SK-MEL-5 (cell line): ENCODE measurements at regions not wholly inside any gene's neighbourhood (a gene's known extent, or its start where the extent isn't known, plus 50 kb on each side); places are given as distances from the start of the nearest gene placed in this dataset.

ENCODE experiments used
- DNase-seq: peaks from one replicate; pipeline ENCODE4 v3.0.0-alpha.2; 2016; ENCODE audit warnings: low read depth, low spot score
- in situ Hi-C: cut with HindIII; loops from 2 replicates; pipeline ENCODE4 v1.10.0; 2016; ENCODE audit warnings: low sequenced_read_pairs, high pct_unique_total_duplicates, low pct_unique_long_range_greater_than_20kb

DNA sequence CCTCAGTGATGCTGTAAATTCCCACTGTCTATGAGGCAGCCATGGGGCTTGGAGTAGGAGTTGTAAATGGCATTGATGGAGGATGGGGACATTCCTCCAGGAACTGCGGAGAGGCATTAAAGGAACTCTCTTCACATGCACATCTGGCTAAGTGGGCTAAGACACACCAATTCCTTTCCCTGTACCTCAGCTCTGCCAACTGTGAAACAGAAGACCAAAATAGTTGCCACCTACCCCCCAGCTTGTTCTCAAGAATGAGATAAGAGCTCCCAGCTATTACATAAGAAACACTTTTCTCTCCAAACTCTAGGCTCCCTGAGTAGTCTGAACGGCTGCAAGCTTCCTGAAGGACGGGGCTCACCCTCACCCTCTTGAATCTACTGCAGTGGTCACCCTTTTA is 144.6 kb upstream of the SLC30A5 start:
- in situ Hi-C loops, result no loop called here
- DNase-seq, result no peak

DNA sequence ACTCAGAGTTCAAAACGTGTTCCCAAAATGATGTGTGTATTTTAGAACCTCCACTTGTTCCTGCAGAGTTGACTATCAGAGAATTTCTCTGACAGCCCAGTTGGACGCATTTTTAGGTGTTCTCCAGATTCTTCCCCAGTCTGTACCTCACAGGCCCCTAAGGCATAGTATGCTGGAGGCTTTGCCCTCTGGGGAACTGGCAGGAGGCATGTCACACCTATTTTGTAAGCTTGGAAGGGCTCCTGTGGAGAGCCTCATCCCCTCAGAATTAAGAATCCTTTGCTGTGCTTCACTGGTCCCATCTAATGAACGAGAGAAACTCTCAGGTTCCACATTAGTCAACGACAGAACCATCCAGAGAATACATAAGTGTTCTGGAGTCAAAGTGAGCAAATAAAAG is 144.1 kb upstream of the SLC30A5 start:
- in situ Hi-C loops, result no loop called here
- DNase-seq, result no peak

DNA sequence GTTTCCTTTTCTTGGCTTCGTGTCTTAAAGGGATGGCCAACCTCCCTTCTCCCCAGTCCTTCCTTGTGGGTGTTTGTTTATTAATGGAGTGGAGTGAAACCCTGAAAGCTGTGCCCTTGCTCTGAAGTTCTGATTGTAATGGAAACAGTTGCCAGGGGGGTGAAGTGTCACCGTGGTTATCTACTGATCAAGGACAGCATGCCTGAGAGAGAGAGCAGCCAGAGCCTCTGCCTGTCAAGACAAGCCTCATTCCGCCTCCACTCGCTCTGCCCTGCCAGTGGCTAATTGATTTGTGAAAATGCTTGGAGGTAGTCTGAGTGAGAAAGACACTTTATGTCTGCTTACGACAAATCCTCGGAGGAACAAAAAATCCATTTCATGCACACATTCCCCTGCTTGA is 143.7 kb upstream of the SLC30A5 start:
- no peak for DNase-seq
- in situ Hi-C loops, result no loop called here

DNA sequence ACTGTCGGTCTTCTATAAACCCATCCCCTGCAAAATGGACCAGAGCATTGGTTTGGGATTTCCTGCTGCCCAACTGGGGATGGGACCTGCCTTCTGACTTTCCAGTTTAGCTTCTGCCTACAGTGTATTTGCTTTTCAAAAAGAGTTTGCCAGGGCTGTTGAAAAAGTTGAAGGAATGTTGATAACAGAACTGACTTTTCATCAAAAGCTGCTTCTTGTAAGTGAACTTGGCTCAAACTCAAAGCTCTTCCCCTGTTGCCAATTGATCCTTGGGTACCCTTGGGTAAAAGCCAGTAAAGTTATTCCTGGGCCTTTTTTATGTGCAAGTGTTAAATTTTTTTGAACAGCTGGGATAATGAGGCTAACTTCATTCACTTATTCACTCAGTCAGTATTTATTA is 142.9 kb upstream of the SLC30A5 start:
- in situ Hi-C loops, result no loop called here

DNA sequence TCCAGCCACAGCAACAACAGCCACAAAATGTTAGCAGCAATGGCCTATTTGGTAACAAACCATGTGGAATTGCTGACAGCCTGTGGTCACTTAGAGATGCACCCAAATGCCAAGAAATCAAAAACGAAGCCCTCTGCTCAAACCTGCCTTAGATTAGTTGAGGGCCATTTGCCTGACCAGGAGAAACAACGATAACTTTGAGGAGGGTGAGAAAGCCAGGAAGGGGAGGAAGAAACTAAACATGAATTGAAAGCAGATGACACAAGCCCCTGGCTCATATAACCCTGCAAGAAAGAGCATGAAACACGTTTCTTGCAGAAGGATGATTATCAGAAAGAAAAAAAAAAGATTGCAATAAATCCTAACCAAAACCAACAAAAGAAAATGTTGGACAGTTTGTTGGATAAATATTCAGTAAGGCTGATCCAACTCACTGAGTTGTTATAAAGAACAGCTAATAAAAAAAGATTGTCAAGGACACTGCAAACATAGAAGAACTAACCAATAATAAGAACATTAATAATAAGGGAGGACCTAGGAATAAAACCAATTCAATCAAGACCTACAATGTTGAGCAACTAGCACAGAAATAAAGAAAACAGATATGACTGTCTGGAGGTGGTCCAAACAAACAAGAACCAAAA is 140.5 kb upstream of the SLC30A5 start:
- DNase-seq, result no peak
- in situ Hi-C loops, result no loop called here

More for the DNA sequence above, 142.9 kb upstream of the SLC30A5 start:
- DNase-seq, result no peak

DNA sequence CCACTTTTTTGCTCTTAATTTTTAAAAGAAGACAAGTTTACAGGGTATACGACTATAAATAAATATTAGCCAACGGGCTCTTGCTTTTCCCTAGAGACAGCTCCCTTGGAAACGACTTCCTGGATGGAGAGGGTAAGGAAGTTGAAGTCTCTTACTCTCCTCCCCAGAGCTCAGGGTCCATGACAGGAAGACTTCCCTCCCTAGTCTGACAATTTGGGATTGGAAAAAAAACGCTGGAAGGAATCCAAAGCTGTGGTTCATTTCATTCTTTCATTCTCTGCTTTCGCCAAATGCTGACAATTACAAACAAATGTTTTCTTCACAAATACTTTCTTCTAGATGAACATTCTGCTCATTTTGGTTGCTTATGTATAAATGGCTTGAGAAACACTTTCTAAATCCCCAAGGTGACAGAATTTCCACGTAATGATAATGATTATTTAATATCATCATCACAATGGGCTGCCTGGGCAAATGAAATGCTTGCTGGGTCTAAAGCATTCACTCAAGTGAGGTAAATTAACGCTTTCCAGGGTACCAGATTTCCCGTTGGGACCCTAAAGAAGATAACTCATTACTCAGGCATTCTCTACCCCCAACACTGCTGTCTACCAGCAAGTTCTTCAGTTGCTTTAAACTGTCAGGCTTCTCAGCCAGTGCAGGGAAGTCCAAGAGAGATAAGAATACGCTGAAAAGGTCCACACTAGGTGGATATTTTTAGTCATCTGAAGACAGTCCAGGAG is 139.8 kb upstream of the SLC30A5 start:
- in situ Hi-C loops, result no loop called here
- no peak for DNase-seq

DNA sequence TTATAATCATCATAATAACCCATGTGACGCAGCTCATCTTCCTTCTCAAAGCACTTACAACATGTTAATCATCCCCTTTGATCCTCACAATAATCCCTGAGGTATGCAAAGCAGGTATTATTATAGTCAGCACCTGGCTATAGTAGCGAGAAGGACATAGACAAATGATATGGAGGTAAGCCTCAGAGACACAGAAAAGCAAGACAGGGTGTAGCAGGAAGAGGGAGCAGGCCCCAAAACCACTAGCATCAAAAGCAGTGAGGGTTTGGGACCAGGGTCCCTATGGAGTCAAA is 139.2 kb upstream of the SLC30A5 start:
- in situ Hi-C loops, result no loop called here
- DNase-seq, result no peak

DNA sequence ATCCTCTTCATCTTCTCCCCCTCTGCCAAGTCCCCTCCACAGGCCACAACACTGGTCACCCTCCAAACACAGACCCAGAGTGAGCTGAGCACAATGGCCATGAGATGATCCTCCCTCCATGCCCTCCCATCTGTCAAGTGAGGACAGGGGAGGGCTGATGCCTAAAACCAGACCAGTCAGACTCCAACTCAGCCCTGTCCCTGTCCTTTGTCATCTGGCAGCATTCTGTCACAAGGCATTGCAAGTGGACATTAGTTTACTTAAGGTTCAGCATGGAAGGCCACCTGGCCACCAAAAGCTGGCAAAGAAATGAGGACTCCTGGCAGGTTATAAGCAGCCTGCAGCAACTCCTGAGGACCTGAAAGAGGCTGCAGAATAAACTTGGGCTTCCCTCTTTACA is 136.2 kb upstream of the SLC30A5 start:
- in situ Hi-C loops, result no loop called here
- DNase-seq, result no peak

DNA sequence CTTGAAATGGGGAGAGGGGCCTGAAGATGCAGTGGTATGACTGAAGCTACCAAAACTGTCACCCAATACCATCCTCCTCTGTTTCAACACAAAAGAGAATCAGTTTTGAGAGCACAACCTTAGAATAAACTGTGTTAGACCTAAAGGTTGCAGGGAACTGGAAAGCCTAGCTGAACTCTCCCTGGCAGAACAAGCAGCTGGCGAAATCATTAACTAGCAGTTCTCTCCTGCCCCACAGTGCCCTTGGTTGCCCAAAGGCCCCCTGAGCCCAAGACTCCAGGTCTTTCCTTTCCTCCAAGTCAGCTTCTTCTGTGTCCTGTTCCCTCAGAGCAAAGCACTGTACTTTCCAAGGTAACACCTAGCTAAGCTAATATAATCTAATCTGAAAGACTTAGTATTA is 135.4 kb upstream of the SLC30A5 start:
- in situ Hi-C loops, result no loop called here
- DNase-seq, result no peak

DNA sequence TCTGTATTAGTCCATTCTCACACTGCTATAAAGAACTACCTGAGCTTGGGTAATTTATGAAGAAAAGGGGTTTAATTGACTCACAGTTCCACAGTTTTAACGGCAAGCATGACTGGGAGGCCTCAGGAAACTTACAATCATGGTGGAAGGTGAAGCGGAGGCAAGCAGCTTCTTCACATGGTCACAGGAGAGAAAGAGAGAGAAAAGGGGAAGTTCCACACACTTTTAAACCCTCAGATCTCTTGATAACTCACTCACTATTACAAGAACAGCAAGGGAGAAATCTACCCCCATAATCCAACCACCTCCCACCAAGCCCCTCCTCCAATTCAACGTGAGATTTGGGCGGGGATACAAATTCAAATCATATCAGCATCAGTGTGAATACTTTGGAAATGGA is 133.4 kb upstream of the SLC30A5 start:
- in situ Hi-C loops, result no loop called here
- no peak for DNase-seq

DNA sequence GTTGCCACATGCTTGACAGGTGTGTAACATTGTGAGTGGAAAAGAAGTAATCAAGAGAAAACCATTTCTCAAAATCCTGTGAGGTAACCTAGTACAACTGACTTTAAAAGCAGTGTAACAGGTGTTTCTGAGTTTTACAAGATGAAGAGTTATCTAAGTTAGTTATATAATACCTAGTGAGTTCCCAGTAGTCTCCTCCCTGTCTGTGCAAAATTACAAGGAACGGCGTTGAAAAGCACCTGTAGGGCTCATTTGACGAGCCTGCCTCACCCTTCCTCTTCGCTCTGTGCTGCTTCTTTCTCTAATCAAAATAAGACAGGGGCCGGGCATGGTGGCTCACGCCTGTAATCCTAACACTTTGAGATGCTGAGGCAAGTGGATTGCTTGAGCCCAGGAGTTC is 132.9 kb upstream of the SLC30A5 start:
- no peak for DNase-seq
- in situ Hi-C loops, result no loop called here

DNA sequence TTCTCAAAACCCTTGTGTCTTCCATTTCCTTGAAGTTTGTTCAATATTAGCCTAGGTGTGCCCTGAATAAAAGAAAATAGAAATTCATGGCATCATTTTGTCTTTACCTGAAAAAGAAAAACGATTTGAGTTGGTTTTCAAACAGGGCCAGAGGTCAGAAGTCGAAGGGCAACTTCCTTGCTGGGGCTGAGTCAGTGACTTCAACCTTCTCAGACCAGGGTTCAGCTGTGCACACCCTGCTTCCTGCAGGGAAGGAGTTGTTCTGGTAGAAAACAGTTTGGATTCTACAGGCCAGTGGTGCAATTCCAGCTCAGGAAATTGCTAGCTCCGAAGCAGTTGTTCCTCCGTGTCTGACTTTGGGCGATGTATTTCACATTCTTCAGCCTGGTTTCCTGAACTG is 132.1 kb upstream of the SLC30A5 start:
- in situ Hi-C loops, result no loop called here
- DNase-seq, result no peak

DNA sequence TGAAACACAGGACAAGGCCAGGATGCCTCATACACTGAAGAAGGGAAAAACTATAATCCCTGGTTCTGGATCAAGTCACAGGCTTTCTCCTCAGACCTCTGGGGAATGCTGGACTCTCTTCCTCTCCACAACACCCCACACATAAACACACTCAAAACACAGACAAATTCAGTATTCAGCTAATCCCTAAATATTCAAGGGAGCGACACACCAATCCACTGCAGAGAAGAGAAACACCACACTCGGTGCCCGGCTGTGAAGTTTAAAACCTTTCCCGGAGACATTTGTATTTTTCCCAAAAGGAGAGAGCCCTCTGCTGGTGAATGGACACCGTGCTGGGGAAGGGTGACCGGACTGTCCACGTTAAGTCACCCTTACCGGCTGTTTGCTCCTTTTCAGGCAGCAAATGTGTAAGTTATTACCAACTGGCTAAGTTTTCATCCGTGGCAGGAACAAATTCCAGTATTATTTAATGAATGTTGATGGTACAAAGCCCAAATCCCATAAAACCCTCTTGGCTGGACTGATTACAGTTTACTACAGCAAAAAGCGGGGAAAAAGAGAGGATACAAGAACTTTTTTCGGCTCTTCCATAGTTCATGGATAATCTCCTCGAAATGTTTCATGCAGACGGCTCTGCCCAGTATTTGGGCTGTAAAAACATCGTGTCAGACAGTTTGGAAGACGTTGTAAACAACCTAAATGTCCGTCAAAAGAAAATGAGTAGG is 130.9 kb upstream of the SLC30A5 start:
- in situ Hi-C loops, result no loop called here
- peak; percentile 73 for DNase-seq

DNA sequence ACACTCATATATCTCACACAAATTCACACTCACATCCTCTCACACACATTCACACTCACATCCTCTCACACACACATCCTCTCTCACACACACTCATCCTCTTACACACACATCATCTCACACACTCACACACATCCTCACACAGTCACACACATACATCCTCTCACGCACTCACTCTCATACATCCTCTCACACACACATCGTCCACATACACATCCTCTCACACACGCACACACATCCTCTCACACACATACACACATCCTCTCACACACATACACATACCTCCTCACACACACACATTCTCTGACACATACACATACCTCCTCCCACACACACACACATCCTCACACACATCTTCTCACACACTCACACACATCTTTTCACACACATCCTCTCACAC is 129.1 kb upstream of the SLC30A5 start:
- in situ Hi-C loops, result no loop called here
- no peak for DNase-seq

DNA sequence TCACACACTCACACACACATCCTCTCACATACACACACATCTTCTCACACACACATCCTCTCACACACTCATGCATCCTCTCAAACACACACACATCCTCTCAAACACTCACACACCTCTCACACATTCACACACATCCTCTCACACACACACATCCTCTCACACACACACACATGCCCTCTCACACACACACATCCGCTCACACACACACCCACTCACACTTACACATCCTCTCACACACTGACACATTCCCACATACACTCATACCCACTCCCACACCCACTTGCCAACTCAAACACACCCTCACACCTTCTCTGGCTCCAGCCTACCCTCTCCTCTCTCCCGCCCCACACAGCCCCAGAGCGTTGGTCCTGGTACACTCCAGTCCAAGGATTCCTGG is 127.9 kb upstream of the SLC30A5 start:
- in situ Hi-C loops, result no loop called here
- DNase-seq, result no peak

DNA sequence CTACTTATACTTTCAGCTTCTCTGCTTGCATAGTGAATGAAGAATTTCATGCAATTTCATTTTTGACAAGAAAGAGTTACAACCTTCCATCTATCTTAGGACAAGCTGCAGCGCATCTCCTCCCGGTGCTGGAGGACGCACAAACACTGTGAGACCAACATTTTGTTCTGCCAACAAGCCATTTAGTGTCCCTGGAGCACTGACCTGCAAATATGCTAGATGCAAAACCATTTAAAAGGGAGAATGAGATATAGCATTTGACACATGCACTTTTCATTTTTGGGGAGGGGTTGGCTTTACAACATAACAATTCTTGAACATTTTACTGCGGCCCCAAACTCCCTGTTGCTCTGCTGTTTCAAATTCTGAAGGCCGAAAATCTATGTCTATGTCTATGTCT is 127.2 kb upstream of the SLC30A5 start:
- no peak for DNase-seq
- in situ Hi-C loops, result no loop called here

DNA sequence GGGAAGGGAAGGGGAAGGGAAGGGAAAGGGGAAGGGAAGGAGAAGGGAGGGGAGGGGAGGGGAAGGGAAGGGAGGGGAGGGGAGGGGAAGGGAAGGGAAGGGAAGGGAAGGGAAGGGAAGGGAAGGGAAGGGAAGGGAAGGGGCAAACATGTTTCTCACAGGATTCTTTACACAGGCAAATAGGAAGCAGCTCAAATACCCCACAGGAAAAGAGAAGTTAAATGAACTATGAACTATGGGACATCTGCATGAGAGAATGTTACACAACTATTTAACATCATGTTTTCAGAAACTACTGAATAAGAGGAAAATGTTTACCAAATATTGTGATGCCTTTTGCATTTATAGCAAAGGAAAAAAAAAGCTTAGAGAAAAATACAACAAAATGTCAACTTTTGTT is 125.4 kb upstream of the SLC30A5 start:
- in situ Hi-C loops, result no loop called here
- DNase-seq, result no peak

DNA sequence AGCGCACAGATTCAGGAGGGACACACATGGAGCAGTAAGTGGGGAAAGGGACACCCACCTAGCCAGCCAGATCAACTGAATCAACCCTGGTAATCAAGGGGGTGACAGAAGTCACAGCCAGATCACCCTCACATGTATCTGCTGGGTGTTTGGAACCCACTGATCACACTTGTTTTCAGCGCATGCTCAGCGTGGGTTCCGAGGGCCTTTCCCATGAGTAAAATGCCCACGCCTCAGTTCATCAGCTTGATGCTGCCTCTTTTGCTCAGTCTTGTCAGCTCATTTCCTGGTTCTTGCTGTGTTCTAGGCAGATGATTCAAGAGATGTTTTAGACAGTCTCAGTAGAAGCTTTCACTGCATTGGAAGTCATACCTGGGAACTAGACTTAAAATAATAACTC is 123.2 kb upstream of the SLC30A5 start:
- DNase-seq, result no peak
- in situ Hi-C loops, result no loop called here

DNA sequence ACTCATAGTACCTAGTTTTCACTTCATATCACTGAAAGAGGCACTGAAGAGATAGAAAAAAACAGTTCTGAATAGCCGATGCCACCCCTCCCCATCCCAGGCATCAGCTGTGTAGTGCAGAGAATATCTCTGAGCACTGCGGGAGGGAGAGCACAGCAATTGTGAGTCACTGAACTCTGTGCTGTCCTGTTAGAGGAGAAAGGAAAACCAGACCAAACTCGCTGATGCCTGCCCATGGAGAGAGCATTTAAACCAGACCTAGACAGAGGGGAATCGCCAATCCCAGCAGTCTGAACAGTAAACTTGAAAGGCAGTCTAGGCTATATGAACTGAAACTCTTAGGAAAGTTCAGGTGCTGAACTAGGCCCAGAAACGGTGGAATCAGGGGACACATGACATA is 120.1 kb upstream of the SLC30A5 start:
- in situ Hi-C loops, result no loop called here
- no peak for DNase-seq
